Activated CD4-positive, alpha-beta T cell treated with anti-CD3 and anti-CD28 coated beads, Interleukin-2, amount 10 ng/mL, durations not matched to agents 24 days and 14 days (primary cell): ENCODE measurements at regions not wholly inside any gene's neighbourhood (a gene's known extent, or its start where the extent isn't known, plus 50 kb on each side); places are given as distances from the start of the nearest gene placed in this dataset.

Experiments used
- DNase-seq: peaks from one replicate; pipeline ENCODE4 v3.0.0; 2022
- H3K27ac Mint-ChIP-seq: one replicate; pipeline ENCODE4 v1.8.0; 2022; ENCODE audit warnings: mild to moderate bottlenecking, mixed read lengths
- H3K27me3 Mint-ChIP-seq: one replicate; pipeline ENCODE4 v1.8.0; 2022; ENCODE audit warnings: mixed read lengths
- H3K36me3 Mint-ChIP-seq: one replicate; pipeline ENCODE4 v1.8.0; 2022; ENCODE audit warnings: low read depth, mild to moderate bottlenecking, mixed read lengths
- H3K4me1 Mint-ChIP-seq: one replicate; pipeline ENCODE4 v1.8.0; 2021; ENCODE audit warnings: mixed read lengths
- H3K4me3 Mint-ChIP-seq: one replicate; pipeline ENCODE4 v1.8.0; 2022; ENCODE audit warnings: mild to moderate bottlenecking, moderate library complexity, mixed read lengths
- H3K9me3 Mint-ChIP-seq: one replicate; pipeline ENCODE4 v1.8.0; 2021; ENCODE audit warnings: mixed read lengths
- intact Hi-C: fragments of 100-400 bp; cut with micrococcal nuclease; formaldehyde crosslinking; loops from one replicate; pipeline ENCODE4 v1.15.1; 2023

DNA sequence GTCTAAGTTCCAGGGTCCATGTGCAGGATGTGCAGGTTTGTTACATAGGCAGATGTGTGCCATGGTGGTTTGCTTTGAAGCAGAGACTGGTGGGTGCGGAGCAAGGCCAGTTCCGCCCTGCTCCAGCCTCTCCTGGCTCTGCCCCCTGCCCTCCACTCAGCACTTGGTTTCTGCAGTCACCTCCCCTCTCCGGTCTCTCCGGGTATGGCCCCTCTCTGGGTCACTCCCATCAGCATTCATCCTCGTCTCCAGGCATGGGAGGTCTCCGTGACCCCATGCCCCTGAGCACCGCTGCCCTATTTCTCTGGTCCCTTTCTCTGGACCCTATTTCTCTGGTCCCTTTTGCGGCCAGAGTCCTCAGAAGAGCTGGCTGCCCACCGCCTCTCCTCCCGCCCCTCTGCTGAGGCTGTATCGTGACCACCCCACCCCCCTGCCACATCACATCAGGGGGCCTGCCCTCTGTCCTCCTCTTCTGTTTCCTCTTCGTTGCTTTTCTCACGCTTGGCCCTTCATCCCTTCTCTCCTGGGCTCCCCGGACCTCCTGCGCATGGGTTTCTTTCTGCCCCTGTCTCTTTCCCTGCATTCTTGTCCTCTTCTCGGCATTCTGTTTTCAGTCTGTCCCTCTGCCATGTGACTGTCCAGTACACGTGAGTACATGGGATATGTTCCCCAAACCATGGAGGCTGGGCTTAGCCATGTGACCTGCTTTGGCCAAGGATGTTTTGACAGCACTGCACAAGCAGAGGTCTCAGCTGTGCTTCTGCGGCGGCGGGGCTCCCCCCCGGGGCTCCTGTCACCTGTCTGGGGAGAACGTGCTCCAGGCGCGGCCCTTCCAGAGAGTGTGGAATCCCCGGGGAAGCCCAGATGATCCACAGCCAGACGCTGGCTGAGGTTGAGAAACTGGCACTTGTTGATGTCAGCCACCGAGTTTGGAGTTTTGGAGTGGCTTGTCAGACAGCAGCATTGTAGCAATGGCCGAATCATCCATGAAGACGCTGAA is 54.4 kb upstream of the C1orf174 start:
- Mint-ChIP-seq H3K27me3 (no peaks in the 10 kb centered on the region), H3K4me3 (no peak overlapping the region), H3K4me1 (no peaks in the 10 kb centered on the region), H3K27ac (no peak overlapping the region), H3K9me3 (no peaks in the 10 kb centered on the region), H3K36me3 (no peaks in the 10 kb centered on the region)
- intact Hi-C loops, result no loop called here
- no peak for DNase-seq

DNA sequence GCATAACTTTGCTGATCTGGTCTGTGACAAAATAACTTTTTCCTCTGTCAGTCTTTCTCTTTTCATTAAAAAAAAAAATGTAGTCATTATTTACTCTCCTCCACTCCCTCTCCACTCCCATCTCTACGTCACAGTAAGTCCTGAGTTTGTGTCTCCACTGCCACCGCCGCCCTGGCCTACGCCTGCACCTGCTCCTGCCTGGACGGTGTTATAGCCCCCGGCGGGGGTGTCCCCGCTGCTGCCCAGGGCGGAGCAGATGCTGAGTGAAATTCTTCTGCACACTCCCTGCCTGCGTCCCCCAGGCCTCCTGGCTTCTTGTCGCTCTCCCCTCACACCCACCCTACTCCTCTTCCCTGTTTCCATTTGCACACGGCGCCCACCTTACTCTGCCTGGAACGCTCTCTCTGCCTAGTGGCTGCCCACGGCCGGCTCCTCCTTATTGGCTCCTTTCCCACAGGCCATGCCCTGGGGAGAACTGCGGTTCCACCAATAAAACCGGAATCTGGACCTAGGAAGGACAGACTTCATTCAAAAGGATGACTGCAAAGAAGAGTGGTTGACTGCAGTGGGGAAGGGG is 55.2 kb upstream of the C1orf174 start:
- Mint-ChIP-seq H3K27me3 (no peaks in the 10 kb centered on the region), H3K4me3 (no peak overlapping the region), H3K36me3 (no peaks in the 10 kb centered on the region), H3K27ac (no peak overlapping the region), H3K4me1 (no peaks in the 10 kb centered on the region), H3K9me3 (no peaks in the 10 kb centered on the region)
- intact Hi-C loops, result no loop called here
- DNase-seq, result no peak

DNA sequence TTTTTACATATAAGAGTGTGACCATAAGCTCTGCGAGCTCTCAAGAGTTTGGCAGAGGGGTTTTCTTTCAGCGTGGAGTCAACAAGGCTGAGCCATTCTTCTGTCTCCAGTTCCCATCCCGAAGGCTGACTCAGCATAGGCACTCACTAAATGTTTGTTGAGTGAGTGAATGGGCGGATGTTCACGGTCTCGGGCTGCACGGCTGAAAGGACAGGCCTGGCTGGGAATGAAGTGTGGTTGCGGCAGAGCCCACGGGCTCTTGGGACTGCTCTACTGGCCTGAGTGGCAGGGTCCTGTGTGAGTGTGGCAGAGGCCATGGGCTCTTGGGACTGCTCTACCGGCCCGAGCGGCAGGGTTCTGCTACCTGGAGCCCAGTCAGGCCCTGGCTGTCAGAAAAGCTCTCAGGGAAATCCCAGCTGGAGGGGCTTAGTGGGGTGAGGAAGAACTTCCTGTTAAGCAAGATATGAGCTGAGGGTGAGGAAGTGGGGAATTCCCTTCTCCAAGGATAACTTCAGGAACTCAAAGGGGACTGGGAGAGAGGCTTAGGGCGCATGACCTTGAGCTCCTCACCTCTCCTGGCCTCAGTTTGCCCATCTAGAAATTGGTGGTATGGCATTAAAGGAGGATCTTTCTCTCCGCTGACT is 56.6 kb upstream of the C1orf174 start:
- Mint-ChIP-seq H3K27me3 (no peaks in the 10 kb centered on the region), H3K4me1 (no peaks in the 10 kb centered on the region), H3K36me3 (no peaks in the 10 kb centered on the region), H3K27ac (no peak overlapping the region), H3K4me3 (no peak overlapping the region), H3K9me3 (no peaks in the 10 kb centered on the region)
- no peak for DNase-seq
- intact Hi-C loops, result no loop called here

DNA sequence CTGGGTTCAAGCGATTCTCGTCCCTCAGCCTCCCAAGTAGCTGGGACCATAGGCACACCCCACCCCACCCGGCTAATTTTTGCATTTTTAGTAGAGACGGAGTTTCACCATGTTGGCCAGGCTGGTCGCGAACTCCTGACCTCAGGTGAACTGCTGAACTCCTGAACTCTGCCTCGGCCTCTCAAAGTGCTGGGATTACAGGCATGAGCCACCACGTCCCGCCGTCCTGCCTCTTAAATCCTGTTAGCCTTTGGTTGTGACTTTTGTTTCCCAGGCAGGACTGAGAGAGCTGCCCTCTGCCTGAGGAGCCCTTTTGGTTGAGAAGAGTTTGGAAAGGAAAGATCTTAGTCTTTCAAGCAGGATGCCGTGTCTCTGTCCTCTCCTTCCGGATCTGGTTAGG is 59.3 kb upstream of the C1orf174 start:
- Mint-ChIP-seq H3K27ac (no peak overlapping the region), H3K36me3 (no peaks in the 10 kb centered on the region), H3K4me3 (no peak overlapping the region), H3K9me3 (no peaks in the 10 kb centered on the region), H3K4me1 (no peaks in the 10 kb centered on the region), H3K27me3 (no peaks in the 10 kb centered on the region)
- no peak for DNase-seq
- intact Hi-C loops, result no loop called here

DNA sequence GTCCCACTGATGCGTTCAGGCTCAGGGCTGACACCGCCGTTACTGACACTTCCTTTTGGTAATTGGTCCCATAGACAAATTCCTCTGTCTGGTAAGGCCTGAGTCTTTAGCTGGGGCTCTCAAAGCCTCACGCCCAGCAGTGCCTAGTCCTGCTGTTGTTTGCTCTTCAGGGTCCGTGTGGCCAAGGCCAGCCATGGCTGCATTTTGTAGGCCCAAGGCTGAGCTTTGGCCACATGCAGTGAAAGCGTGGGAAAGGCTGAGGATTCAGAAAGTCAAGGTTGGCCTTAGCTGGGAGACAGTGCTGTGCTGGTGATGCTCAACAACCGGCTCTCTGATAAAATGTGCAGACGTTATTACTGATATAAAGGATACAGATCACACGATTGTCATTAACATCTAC is 63.5 kb upstream of the C1orf174 start:
- Mint-ChIP-seq H3K9me3 (no peaks in the 10 kb centered on the region), H3K27ac (no peak overlapping the region), H3K27me3 (no peaks in the 10 kb centered on the region), H3K4me3 (no peak overlapping the region), H3K4me1 (no peaks in the 10 kb centered on the region), H3K36me3 (no peaks in the 10 kb centered on the region)
- no peak for DNase-seq
- intact Hi-C loops, result no loop called here

DNA sequence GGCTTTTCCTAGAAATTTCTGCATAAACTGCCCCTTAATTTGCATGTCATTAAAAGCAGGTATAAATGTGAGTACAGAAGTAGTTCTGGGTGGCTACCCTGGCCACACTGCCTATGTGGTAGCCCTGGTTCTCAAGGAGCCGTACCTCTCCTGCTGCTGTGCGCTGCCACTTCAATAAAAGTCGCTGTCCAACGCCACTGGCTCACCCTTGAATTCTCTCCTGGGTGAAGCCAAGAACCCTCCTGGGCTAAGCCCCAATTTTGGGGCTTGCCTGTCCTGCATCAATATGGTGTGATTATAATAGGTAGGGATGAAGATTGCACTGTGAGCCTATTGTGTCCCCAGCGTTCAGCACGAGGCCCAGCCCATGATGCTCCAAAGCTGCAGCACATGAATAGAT is 65.6 kb upstream of the C1orf174 start:
- Mint-ChIP-seq H3K27ac (no peak overlapping the region), H3K9me3 (no peaks in the 10 kb centered on the region), H3K36me3 (no peaks in the 10 kb centered on the region), H3K4me3 (no peak overlapping the region), H3K4me1 (no peaks in the 10 kb centered on the region), H3K27me3 (no peaks in the 10 kb centered on the region)
- intact Hi-C loops, result no loop called here
- DNase-seq, result no peak

DNA sequence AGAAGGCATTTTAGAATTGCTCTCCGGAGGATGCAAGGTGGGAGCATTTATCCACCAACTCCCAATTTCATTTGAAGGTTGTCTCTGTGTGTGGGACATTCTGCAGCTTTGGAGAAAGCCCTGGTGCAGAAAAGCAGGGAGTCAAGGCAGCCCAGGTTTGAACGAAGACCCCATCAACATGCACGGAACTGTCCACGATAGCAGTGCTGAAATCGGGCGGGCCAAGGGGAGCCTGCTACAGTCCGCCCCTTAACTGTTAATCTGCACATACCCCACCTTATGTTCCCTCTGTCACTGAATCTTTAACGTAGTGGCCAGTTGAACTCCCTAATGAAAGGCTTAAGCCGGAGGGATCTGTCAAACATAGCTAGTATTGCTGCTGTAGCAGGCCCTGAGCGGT is 68.8 kb upstream of the C1orf174 start:
- no peak for DNase-seq
- no peaks in the 10 kb centered on the region for H3K36me3 Mint-ChIP-seq
- H3K27ac Mint-ChIP-seq, result no peak overlapping the region
- H3K9me3 Mint-ChIP-seq, result no peaks in the 10 kb centered on the region
- H3K27me3 Mint-ChIP-seq, result no peaks in the 10 kb centered on the region
- intact Hi-C loops, result no loop called here
- H3K4me3 Mint-ChIP-seq, result no peak overlapping the region
- no peaks in the 10 kb centered on the region for H3K4me1 Mint-ChIP-seq

DNA sequence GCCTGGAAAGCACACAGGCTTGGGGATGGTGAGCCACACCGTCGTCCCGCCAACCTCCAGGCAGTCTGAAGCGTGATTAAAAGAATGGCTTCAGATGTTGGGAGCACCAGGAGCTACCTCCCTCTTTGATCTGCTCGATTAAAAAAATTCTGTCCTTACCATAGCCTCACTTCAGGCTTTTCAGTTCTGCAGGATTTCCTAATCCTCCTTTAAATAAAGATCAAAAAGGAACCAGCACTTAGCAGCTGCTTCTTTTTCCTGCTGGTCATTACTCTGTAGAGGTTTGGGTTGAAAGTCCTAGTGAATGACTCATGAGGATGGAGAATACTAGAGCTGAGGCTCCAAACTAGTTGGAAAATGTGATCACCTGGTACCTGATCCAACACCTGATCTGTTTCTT is 71.9 kb upstream of the C1orf174 start:
- Mint-ChIP-seq H3K36me3 (no peaks in the 10 kb centered on the region), H3K4me1 (no peaks in the 10 kb centered on the region), H3K9me3 (no peaks in the 10 kb centered on the region), H3K4me3 (no peak overlapping the region), H3K27ac (no peak overlapping the region), H3K27me3 (no peaks in the 10 kb centered on the region)
- DNase-seq, result no peak
- intact Hi-C loops, result no loop called here

DNA sequence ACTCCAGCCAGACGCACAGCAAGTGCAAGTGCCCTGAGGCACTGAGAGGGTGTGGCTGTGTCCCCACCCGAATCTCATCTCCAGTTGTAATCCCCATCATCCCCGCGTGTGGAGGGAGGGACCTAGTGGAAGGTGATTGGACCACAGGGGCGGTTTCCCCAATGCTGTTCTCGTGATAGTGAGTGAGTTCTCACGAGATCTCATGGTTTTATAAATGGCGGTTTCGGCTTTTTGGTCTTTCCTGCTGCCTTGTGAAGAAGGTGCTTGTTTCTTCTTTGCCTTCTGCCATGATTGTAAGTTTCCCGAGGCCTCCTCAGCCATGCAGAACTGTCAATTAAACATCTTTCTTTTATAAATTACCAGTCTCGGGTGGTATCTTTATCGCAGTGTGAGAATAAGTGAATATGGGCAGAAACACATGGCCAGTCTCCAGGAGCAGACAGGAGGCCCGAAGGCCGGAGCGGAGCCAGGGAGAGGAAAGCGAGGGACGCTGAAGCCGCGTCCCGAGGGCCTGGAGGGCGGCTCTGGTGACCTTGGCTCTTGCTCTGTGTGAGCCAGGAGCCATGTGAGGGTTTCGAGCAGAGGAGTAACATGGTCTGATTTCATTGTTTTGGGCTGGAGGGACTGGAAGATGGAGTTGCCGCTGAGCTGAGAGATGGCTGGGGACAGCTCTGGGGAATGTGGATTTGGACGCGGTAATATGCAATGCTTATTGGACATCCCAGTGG is 76.0 kb upstream of the C1orf174 start:
- no peaks in the 10 kb centered on the region for H3K27me3 Mint-ChIP-seq
- no peak overlapping the region for H3K27ac Mint-ChIP-seq
- H3K4me3 Mint-ChIP-seq, result no peak overlapping the region
- H3K4me1 Mint-ChIP-seq, result no peaks in the 10 kb centered on the region
- intact Hi-C loops, result no loop called here
- H3K36me3 Mint-ChIP-seq, result no peaks in the 10 kb centered on the region
- H3K9me3 Mint-ChIP-seq, result no peaks in the 10 kb centered on the region
- DNase-seq, result no peak

DNA sequence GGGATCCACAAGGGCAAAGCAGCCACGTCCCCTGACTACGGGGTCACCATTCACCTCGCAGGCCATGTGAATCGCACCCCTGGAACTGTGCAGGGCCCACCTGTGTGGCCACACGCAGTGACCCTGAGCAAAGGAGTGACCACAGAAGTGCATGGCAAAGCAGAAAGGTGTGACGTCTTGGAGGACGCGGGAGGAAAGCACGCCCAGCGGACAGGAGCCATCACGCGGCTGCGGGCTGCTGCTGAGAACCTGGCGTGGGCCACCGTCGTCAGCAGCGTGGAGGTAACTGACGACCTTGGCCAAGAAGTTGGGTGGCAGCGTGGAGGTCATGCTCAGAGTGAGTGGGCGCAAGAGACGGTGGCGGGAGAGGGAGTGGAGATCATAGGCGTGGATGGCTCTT is 76.7 kb upstream of the C1orf174 start:
- no peak for DNase-seq
- H3K27me3 Mint-ChIP-seq, result no peaks in the 10 kb centered on the region
- no peaks in the 10 kb centered on the region for H3K9me3 Mint-ChIP-seq
- H3K4me3 Mint-ChIP-seq, result no peak overlapping the region
- no peaks in the 10 kb centered on the region for H3K36me3 Mint-ChIP-seq
- intact Hi-C loops, result no loop called here
- no peak overlapping the region for H3K27ac Mint-ChIP-seq
- no peaks in the 10 kb centered on the region for H3K4me1 Mint-ChIP-seq

DNA sequence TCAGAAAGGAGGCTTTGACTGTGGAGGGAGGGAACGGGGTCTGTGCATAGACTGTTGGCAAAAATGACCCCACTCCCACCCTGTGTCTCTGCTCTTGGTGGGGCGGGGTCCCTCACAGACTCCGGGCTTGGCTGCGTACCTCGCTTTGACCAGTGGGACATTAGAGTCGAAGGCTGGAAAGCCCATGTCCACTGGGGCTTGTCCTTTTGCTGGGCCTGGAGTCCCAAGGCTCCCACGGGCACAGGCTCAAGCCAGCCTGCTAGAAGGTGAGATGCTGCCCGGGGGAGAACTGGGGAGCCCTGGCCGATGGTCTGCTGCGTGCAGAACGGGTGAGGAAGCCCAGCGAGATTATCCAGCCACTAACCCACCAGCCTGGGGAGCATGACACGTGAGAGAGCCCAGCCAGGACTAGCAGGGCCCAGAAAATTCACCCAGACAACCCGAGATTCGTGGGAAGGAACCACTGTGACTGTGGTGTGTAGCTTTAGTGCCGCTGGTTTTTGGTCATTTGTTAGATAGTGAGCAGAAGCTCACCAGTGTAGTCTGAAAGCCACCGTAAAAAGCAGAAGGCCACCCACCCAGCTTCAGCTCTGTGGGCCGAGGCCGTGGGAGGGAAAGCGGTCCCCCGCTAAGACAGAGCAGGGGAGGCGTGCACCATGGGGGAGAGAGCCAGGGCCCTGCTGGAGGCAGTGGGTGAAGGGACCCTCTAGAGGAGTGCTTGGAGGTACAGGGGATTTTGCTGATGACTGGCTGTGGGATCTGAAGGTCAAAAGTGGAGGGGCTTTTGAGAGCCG is 78.3 kb upstream of the C1orf174 start:
- no peak overlapping the region for H3K27ac Mint-ChIP-seq
- no peaks in the 10 kb centered on the region for H3K36me3 Mint-ChIP-seq
- intact Hi-C loops, result no loop called here
- no peaks in the 10 kb centered on the region for H3K9me3 Mint-ChIP-seq
- no peak overlapping the region for H3K4me3 Mint-ChIP-seq
- H3K27me3 Mint-ChIP-seq, result no peaks in the 10 kb centered on the region
- no peaks in the 10 kb centered on the region for H3K4me1 Mint-ChIP-seq
- DNase-seq, result no peak

DNA sequence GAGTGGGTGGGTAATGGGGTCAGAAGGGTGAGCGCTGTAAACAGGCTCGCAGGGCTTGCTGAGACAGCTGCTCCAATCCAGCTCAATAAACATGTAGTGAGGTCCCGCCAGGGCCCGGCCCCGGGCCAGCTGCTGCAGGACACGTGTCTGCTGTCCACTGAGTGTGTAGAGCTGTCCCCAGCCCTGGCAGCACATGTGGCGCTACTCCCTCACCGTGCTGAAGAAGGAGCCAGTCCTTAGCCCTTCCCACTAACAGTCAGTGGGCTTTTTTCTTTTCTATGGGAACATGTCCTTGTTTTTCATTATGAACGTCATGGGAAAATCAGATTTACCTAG is 78.9 kb upstream of the C1orf174 start:
- Mint-ChIP-seq H3K4me3 (no peak overlapping the region), H3K36me3 (no peaks in the 10 kb centered on the region), H3K27ac (no peak overlapping the region), H3K4me1 (no peaks in the 10 kb centered on the region), H3K27me3 (no peaks in the 10 kb centered on the region), H3K9me3 (no peaks in the 10 kb centered on the region)
- no peak for DNase-seq
- intact Hi-C loops, result no loop called here

DNA sequence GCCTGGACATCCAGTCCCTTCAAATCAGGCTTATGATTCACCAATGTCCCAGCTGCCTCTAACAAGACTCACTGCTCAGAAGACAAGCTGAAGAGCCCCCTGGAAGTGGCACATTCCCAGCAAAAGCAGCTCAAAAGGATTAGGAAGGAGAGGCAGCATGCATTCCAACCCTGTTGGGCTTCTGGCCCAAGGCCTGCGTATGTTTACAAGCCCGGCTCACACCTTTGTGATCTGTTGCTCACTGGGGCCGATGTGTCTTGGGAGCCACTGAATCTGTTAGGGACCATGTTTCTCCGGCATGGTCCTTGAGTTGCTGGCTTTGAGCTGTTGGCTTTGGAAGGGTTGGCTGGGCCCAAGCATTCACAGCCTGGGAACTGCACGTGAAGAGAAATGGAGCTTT is 81.2 kb upstream of the C1orf174 start:
- intact Hi-C loops, result no loop called here
- no peaks in the 10 kb centered on the region for H3K4me1 Mint-ChIP-seq
- no peak overlapping the region for H3K27ac Mint-ChIP-seq
- no peaks in the 10 kb centered on the region for H3K27me3 Mint-ChIP-seq
- no peaks in the 10 kb centered on the region for H3K9me3 Mint-ChIP-seq
- H3K4me3 Mint-ChIP-seq, result no peak overlapping the region
- H3K36me3 Mint-ChIP-seq, result no peaks in the 10 kb centered on the region
- DNase-seq, result no peak
